OCI-LY1 (cell line): ENCODE measurements at regions not wholly inside any gene's neighbourhood (a gene's known extent, or its start where the extent isn't known, plus 50 kb on each side); places are given as distances from the start of the nearest gene placed in this dataset.

Experiments
- H2AFZ ChIP-seq: fragments of 200-600 bp; sonication (generic), shearing (Covaris generic); 2 replicates; pipeline ENCODE4 v1.6.0; 2014; ENCODE audit warnings: antibody characterized with exemption, mild to moderate bottlenecking, low read length
- H3F3A ChIP-seq: fragments of 200-600 bp; sonication (generic), shearing (Covaris generic); 2 replicates; pipeline ENCODE4 v1.6.0; 2014; ENCODE audit warnings: mild to moderate bottlenecking, antibody characterized with exemption, low read length, moderate library complexity; ENCODE audit not compliant: insufficient read depth
- H3K27ac ChIP-seq: fragments of 200-600 bp; sonication (generic); 2 replicates; pipeline ENCODE4 v1.5.1; 2014; ENCODE audit warnings: low read length, mixed run types, mild to moderate bottlenecking, low read depth; ENCODE audit not compliant: poor library complexity, severe bottlenecking
- H3K27me3 ChIP-seq: fragments of 200-600 bp; sonication (generic); 2 replicates; pipeline ENCODE4 v1.6.0; 2014; ENCODE audit warnings: antibody characterized with exemption, mild to moderate bottlenecking, low read length, moderate library complexity; ENCODE audit not compliant: insufficient read depth
- H3K36me3 ChIP-seq: fragments of 200-600 bp; sonication (generic); 2 replicates; pipeline ENCODE4 v1.6.1; 2014; ENCODE audit warnings: mild to moderate bottlenecking, antibody characterized with exemption, low read length, moderate library complexity, mixed read lengths; ENCODE audit not compliant: insufficient read depth
- H3K4me1 ChIP-seq: fragments of 200-600 bp; sonication (generic); 2 replicates; pipeline ENCODE4 v1.5.1; 2014; ENCODE audit warnings: mild to moderate bottlenecking, low read length, moderate library complexity; ENCODE audit not compliant: insufficient read depth, severe bottlenecking
- H3K4me2 ChIP-seq: fragments of 200-600 bp; sonication (generic), shearing (Covaris generic); 2 replicates; pipeline ENCODE4 v1.6.1; 2014; ENCODE audit warnings: low read length
- H3K4me3 ChIP-seq: fragments of 200-600 bp; sonication (generic); 2 replicates; pipeline ENCODE4 v1.5.1; 2014; ENCODE audit warnings: low read length, low read depth, mild to moderate bottlenecking, mixed read lengths; ENCODE audit not compliant: poor library complexity, severe bottlenecking
- H3K79me2 ChIP-seq: fragments of 200-600 bp; shearing (Covaris generic); 2 replicates; pipeline ENCODE4 v1.6.1; 2016; ENCODE audit warnings: mixed run types, low read length, mixed read lengths; ENCODE audit not compliant: insufficient read depth
- H3K9ac ChIP-seq: fragments of 200-600 bp; sonication (generic), shearing (Covaris generic); 2 replicates; pipeline ENCODE4 v1.6.1; 2014; ENCODE audit warnings: mild to moderate bottlenecking, low read length, mixed read lengths
- H3K9me2 ChIP-seq: fragments of 200-600 bp; sonication (generic), shearing (Covaris generic); 2 replicates; pipeline ENCODE4 v1.6.1; 2014; ENCODE audit warnings: low read depth, mild to moderate bottlenecking, low read length, mixed read lengths
- H3K9me3 ChIP-seq: fragments of 200-600 bp; shearing (Covaris generic); 2 replicates; pipeline ENCODE4 v1.6.1; 2014; ENCODE audit warnings: low read length, mixed read lengths
- H4K20me1 ChIP-seq: fragments of 200-600 bp; sonication (generic), shearing (Covaris generic); 2 replicates; pipeline ENCODE4 v1.6.0; 2016; ENCODE audit warnings: mild to moderate bottlenecking, low read length; ENCODE audit not compliant: insufficient read depth
- EZH2 ChIP-seq: fragments of 200-600 bp; sonication (generic), shearing (Covaris generic); IDR thresholded peaks from 2 replicates; pipeline ENCODE4 v1.8.0; 2017; ENCODE audit warnings: borderline replicate concordance, mixed run types, mild to moderate bottlenecking, antibody characterized with exemption, low read length, moderate library complexity, mixed read lengths
- TF ChIP-seq, protein P1 (sequence below): fragments of 200-600 bp; sonication (generic), shearing (Covaris generic); IDR thresholded peaks from 2 replicates; pipeline ENCODE4 v1.5.1; 2017; ENCODE audit warnings: mild to moderate bottlenecking, antibody characterized with exemption, low read length, moderate library complexity, mixed read lengths

DNA sequence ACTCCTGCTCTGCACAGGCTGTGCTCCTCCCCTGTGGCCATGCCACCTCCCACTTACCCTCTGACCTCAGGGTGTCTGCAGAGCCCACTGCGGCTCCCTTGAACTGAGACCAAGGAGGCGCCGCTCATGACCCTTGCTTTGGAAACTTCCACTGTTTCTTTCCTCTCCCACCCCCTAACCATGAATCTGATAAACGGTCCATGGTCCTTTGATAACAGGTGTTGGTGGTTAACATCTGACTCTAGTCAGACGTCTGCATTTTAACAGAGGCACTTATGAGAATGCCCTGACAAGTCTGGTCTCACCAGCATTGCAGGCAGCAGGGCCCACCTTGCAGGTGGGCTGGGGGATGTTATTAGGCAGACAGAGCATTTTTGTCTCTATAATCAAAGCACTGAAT lies 113.6 kb upstream of the APCDD1 start:
- Histone ChIP-seq H3F3A (no peaks in the 10 kb centered on the region), H3K4me3 (no peak overlapping the region), H4K20me1 (no peaks in the 10 kb centered on the region), H3K9me3 (no peaks in the 10 kb centered on the region), H3K9me2 (no peaks in the 10 kb centered on the region), H3K36me3 (no peaks in the 10 kb centered on the region), H3K27ac (no peak overlapping the region), H3K27me3 (peaks cover 6% of the 10 kb centered on the region; the same call in 1 of the 2 replicates), H3K79me2 (no peaks in the 10 kb centered on the region), H2AFZ (no peak overlapping the region), H3K9ac (no peak overlapping the region), H3K4me2 (no peak overlapping the region), H3K4me1 (no peaks in the 10 kb centered on the region)
- TF ChIP-seq, protein P1, sequence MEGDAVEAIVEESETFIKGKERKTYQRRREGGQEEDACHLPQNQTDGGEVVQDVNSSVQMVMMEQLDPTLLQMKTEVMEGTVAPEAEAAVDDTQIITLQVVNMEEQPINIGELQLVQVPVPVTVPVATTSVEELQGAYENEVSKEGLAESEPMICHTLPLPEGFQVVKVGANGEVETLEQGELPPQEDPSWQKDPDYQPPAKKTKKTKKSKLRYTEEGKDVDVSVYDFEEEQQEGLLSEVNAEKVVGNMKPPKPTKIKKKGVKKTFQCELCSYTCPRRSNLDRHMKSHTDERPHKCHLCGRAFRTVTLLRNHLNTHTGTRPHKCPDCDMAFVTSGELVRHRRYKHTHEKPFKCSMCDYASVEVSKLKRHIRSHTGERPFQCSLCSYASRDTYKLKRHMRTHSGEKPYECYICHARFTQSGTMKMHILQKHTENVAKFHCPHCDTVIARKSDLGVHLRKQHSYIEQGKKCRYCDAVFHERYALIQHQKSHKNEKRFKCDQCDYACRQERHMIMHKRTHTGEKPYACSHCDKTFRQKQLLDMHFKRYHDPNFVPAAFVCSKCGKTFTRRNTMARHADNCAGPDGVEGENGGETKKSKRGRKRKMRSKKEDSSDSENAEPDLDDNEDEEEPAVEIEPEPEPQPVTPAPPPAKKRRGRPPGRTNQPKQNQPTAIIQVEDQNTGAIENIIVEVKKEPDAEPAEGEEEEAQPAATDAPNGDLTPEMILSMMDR, result no peak
- TF ChIP-seq EZH2, result no peak

DNA sequence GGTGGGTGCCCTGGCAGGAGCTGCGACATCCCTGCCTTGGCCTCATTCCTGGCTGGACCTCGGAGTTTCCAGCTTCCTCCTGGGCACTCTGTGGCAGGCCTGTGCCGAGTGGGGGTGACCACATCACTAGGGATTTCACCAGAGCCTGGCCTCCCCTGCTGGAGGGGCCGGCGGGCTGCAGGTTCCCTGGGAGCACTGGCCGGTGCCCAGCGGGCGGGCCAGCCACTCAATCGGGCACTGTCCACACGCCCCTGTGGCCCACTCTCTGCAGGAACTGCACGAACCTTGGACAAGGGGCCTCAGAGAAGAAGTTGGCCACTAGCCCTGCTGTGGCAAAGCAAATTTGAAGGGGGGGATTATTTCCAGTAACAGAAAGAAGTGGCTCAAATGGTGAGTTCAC lies 110.7 kb upstream of the APCDD1 start:
- Histone ChIP-seq H3K9ac (no peak overlapping the region), H3K4me2 (no peak overlapping the region), H3K79me2 (no peaks in the 10 kb centered on the region), H3K27me3 (peaks cover 6% of the 10 kb centered on the region; the same call in 1 of the 2 replicates), H4K20me1 (no peaks in the 10 kb centered on the region), H3K36me3 (no peaks in the 10 kb centered on the region), H3F3A (no peaks in the 10 kb centered on the region), H3K9me2 (no peaks in the 10 kb centered on the region), H3K4me3 (no peak overlapping the region), H3K4me1 (no peaks in the 10 kb centered on the region), H2AFZ (no peak overlapping the region), H3K27ac (no peak overlapping the region), H3K9me3 (no peaks in the 10 kb centered on the region)
- TF ChIP-seq, protein P1, result no peak
- no peak for TF ChIP-seq EZH2

DNA sequence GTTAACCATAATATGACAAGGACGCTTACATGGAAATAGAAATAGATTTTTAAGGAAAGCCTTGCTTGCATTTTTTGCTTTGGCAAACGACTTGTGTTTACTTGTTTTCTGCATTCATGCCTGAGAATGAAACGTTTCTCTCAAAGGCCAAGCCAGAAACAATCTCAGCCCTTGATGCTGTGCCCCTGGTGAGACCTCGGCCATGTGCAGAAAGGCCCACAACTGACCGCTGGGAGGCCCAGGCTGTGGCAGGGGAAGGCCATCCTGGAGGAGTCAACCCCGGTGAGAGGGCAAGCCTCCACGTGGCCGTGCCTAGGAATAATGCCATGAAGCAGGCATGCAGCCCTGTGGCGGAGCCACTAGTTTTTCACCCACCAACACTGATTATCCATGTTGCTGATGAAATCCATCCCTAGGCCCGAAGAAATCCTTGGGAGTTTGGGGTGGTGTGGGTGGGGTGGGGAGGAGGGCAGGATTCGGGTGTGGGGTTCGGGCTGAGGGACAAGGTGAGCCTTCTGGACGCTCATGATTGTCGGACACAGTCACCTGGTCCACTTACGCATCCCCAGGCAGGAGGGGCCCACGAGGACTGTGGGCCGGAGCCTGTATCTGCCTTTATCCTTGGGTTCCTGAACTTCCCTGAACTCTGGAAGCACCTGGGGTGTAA lies 107.6 kb upstream of the APCDD1 start:
- H3K79me2 ChIP-seq, result no peaks in the 10 kb centered on the region
- TF ChIP-seq EZH2, result no peak
- TF ChIP-seq, protein P1, result no peak
- H3F3A ChIP-seq, result no peaks in the 10 kb centered on the region
- no peaks in the 10 kb centered on the region for H3K9me2 ChIP-seq
- no peak overlapping the region for H3K4me2 ChIP-seq
- H3K27me3 ChIP-seq, result no peaks in the 10 kb centered on the region; the same call in 1 of the 2 replicates
- no peaks in the 10 kb centered on the region for H3K36me3 ChIP-seq
- no peaks in the 10 kb centered on the region for H3K4me1 ChIP-seq
- no peak overlapping the region for H3K9ac ChIP-seq
- no peaks in the 10 kb centered on the region for H3K9me3 ChIP-seq
- H4K20me1 ChIP-seq, result no peaks in the 10 kb centered on the region
- H2AFZ ChIP-seq, result no peak overlapping the region
- no peak overlapping the region for H3K4me3 ChIP-seq
- H3K27ac ChIP-seq, result no peak overlapping the region
